RPMI8226 (cell line): ENCODE measurements at regions not wholly inside any gene's neighbourhood (a gene's known extent, or its start where the extent isn't known, plus 50 kb on each side); places are given as distances from the start of the nearest gene placed in this dataset.
"Not testable (repeated sequence)": the region's sequence is repeated elsewhere in the genome, so short reads cannot be mapped to it uniquely, and the experiment has no call there.

Source experiments
- DNase-seq: peaks from one replicate; pipeline ENCODE4 v3.0.0-alpha.2; 2015

DNA sequence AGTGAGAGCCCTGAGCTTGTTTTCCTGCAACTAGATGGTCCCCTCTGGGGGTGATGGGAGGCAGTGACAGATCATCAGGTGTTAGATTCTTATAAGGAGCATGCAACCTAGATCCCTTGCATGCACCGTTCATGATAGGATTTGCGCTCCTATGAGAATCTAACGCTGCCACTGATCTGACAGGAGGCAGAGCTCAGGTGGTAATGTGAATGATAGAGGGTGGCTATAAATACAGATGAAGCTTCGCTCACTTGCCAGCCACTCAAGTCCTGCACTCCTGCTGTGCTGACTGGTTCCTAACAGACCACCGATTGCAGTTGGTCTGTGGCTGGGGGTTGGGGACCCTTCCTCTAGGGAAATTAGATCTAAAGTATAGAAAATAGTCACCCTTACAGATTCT is 290.6 kb upstream of the ADCY2 start:
- no peak for DNase-seq

- DNase-seq, result no peak
These were observed 278.0 kb upstream of the ADCY2 start for GRCh38 chr5:7117961-7118360.

- no peak for DNase-seq
These were observed 264.3 kb upstream of the ADCY2 start for GRCh38 chr5:7131680-7132079.

- DNase-seq, result no peak
These were observed 249.1 kb upstream of the ADCY2 start for GRCh38 chr5:7146886-7147285.

DNA sequence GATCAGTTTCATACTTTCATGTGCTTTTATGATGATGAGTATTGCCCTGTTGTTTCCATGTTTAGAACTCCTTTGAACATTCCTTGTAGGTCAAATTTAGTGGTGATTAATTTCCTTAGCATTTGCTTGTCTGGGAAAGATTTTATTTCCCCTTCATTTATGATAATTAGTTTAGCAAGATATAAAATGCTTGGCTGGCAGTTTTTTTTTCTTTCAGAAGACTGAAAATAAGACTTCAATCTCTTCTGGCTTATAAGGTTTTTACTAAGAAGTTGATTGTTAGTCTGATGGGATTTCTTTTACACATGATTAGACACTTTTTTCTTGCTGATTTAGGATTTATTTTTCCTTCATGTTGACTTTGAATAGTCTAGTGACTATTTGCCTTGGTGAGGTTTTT is 238.9 kb upstream of the ADCY2 start:
- no peak for DNase-seq

- DNase-seq, result no peak
These were observed 226.6 kb upstream of the ADCY2 start for GRCh38 chr5:7169240-7169878.

DNA sequence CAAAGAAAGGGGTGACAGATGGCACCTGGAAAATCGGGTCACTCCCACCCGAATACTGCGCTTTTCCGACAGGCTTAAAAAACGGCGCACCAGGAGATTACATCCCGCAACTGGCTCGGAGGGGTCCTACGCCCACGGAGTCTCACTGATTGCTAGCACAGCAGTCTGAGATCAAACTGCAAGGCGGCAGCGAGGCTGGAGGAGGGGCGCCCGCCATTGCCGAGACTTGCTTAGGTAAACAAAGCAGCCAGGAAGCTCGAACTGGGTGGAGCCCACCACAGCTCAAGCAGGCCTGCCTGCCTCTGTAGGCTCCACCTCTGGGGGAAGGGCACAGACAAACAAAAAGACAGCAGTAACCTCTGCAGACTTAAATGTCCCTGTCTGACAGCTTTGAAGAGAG is 225.2 kb upstream of the ADCY2 start:
- DNase-seq, result not testable (repeated sequence)

DNA sequence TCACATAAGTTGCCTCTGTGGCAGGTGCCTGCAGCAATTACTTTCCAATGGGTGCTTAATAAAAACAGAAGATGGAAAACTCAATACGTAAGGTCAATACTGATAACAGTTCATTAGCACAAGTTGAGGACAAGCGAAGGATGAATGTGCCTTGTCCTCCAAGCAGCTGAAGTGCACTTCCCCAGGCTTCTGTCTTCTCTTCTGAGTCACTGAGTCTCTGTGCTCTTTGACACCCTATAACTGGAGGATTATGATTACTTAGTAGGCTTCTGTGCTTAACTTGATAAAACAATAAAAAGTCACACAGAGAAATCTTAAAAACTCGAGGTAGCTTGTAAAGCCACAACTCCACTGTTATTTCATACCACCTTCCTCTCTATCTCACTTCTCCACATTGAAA is 216.6 kb upstream of the ADCY2 start:
- DNase-seq, result no peak

DNA sequence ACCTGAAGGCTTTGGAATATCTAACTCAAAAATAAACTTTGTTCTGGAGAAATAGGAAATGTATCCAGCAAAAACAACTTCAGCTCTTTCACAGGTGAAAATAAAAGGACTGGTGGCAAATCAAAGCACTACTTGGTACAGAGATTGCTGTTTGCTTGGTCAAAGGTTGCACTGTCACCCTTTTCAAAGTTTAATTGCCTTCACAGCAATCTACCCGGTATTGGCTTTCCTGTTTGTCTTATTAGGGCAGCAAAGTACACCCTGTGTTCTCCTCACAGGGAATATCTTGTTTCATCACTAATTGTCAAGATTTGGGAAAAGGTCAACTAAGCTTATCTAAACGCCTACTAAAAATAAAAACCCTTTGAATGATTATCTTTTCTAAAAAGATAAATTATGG is 214.1 kb upstream of the ADCY2 start:
- DNase-seq, result no peak

DNA sequence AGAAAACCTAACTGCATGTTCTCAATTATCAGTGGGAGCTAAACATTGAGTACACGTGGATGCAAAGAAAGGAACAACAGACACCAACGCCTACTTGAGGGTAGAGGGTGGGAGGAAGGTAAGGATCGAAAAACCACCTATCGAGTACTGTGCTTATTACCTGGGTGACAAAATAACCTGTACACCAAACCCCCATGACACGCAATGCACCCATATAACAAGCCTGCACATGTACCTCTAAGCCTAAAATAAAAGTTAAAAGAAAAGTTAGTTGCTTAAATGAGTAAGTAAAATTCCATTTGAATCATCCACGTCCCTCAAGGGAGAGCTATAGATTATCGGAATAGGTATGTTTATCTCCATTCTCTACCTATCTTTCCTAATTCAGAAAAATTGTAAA is 210.2 kb upstream of the ADCY2 start:
- DNase-seq, result no peak

DNA sequence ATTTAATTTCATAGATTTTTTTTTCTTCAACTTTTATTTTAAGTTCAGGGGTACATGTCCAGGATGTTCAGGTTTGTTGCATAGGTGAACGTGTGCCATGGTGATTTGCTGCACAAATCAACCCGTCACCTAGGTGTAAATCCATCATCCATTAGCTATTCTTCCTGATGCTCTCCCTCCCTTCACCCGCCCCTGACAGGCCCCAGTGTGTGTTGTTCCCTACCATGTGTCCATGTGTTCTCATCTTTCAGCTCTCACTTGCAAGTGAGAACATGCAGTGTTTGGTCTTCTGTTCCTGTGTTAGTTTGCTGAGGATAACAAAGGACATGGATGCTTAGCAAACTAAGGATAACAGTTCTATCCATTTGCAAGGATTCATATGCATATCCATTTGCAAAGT is 209.1 kb upstream of the ADCY2 start:
- no peak for DNase-seq

- no peak for DNase-seq
These were observed 205.2 kb upstream of the ADCY2 start for GRCh38 chr5:7190712-7191250.

DNA sequence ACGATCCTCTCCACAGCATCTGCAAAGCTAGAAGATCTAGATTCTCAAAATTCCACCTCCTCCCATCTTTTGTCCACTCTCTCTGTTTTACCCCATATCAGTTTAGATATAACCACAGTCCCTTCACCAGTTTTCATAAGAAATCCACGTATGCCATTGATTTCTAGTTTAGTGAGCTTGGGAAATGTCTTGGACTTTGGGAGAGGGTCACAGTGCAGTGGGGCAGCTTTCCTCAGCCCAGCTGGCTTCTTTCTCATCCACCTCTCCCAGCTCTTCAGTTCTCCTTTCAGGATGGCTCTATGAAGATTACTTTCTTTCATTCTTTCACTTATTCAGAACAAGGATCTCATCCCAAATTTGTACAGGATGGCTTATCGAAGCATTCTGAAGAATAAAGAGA is 203.9 kb upstream of the ADCY2 start:
- DNase-seq, result no peak

DNA sequence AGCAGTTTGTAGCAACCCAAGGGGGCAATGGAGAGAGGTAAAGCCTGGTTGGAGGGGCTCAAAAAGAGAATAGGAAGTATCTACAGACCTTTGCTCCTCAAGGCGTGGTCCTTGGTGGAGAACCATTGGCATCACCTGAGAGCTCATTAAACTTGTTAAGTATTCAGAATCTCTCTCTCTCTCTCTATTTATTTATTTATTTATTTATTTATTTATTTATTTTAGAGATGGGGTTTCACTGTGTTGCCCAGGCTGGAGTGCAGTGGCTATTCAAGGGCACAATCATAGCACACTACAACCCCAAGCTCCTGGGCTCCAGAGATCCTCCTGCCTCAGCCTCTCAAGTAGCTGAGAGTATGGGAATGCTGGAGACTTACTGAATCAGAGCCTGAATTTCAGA is 193.1 kb upstream of the ADCY2 start:
- no peak for DNase-seq

GRCh38 chr5:7207979-7208378 is 188.0 kb upstream of the ADCY2 start:
- no peak for DNase-seq

- no peak for DNase-seq
These were observed 187.0 kb upstream of the ADCY2 start for GRCh38 chr5:7208938-7209337.

- DNase-seq, result no peak
These were observed 186.3 kb upstream of the ADCY2 start for GRCh38 chr5:7209658-7210057.

- DNase-seq, result no peak
These were observed 185.4 kb upstream of the ADCY2 start for GRCh38 chr5:7210549-7210948.

GRCh38 chr5:7213525-7213924 is 182.4 kb upstream of the ADCY2 start:
- no peak for DNase-seq

- DNase-seq, result no peak
These were observed 181.0 kb upstream of the ADCY2 start for GRCh38 chr5:7214906-7215416.

GRCh38 chr5:7218141-7218540 is 177.8 kb upstream of the ADCY2 start:
- DNase-seq, result no peak

DNA sequence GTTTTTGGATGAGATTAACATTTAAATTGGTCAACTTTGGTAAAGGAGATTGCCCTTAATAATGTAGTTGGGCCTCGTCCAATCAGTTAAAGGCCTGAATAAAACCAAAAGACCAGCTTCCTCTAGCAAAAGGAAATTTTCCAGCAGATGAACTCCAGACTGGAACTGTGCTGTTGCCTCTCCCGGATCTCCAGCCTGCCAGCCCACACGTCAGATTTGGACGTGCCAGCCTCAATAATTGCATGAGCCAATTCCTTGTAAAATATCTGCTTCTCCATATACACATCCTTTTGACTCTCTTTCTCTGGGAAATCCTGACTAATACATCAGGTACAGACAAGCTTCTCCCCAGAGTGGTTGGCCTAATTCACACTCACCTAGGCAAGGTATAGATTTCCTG is 175.8 kb upstream of the ADCY2 start:
- DNase-seq, result no peak

DNA sequence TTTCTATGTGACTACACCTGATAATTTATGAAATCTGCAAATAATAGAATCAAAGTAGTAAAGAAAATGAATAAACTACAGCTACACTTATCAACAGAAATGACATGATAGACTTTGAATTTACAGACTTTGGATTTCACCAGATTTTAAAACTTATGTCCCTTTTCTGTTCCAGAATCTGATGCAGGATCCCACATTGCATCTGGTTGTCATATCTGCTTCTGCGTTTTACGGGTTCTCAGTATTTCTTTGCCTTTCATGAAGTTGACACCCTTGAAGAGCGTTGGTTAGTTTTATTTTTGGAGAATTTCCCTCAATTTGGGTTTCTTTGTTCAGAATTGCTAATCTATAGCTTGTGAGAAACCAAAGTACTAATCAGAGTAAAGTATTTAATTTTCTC is 174.9 kb upstream of the ADCY2 start:
- DNase-seq, result no peak

- DNase-seq, result no peak
These were observed 170.1 kb upstream of the ADCY2 start for GRCh38 chr5:7225826-7226225.

DNA sequence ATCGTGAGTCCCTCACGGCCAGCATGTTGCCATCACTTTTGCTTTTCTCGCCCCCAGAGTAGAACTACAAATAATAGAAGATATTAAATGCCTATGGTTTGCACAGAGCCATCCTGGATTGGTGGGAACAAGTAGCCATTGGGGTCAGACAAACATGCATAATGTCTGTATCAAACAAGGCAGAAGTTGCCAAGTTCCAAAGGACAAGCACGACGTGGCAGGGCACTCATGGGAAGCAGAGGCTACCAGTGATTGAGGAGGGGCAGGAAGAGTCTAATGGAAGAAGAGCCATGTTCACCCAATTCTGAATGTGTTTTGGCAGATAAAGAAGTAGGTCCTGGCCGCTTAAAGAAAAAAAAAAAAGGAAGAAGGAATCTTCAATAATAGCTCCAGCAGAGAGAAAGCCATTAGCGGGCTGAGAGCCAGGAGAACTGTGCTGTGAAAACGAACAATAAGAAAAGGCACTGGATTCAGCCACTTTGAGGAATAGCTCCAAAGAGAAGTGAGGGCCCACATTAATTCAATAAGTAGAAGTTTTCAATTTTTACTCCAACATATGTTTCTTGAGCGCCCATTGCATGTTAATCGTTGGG is 153.7 kb upstream of the ADCY2 start:
- no peak for DNase-seq
